HCT116 (cell line): ENCODE measurements at regions not wholly inside any gene's neighbourhood (a gene's known extent, or its start where the extent isn't known, plus 50 kb on each side); places are given as distances from the start of the nearest gene placed in this dataset.

Experiments used
- ATAC-seq: fragments of 200-7000 bp; cut with Tn5 transposase; 2 replicates; pipeline ENCODE4 v1.9.1; 2020; ENCODE audit warnings: mild to moderate bottlenecking, moderate library complexity
- BruUV-seq: library from RNA; stranded (reverse); fragments of 400-500 nt; replicated peaks from 2 replicates; lab custom pipeline; 2021; lab: Mats Ljungman, UMichigan
- CTCF ChIA-PET: fragments of 300-600 bp; sonication (Branson Sonifier 250); formaldehyde crosslinking; loops from one replicate; lab custom pipeline; 2021; ENCODE audit warnings: antibody characterized with exemption; lab: Charles Lee
- POLR2A ChIA-PET: fragments of 300-600, 350-600 bp; sonication (Branson Sonifier 250); formaldehyde crosslinking; loops from one replicate; lab custom pipeline; 2021; ENCODE audit warnings: antibody characterized with exemption; lab: Charles Lee
- RAD21 ChIA-PET, 2 experiments: fragments of 300-600 bp; sonication (Branson Sonifier 250); formaldehyde crosslinking; loops; one replicate each; lab custom pipeline; 2023; ENCODE audit warnings: low total read pairs in 2 of 2; ENCODE audit not compliant: uncharacterized antibody in 2 of 2, unreplicated experiment in 2 of 2, low non-redundant PET in 1 of 2; lab: Charles Lee
- DNase-seq: peaks from one replicate; pipeline ENCODE4 v3.0.0-alpha.2; 2010; ENCODE audit warnings: low read depth, low spot score
- H2AFZ ChIP-seq: fragments of 200-600 bp; shearing (Covaris generic), sonication (generic); 2 replicates; pipeline ENCODE4 v1.6.1; 2017; ENCODE audit warnings: low read depth, mixed run types, mixed read lengths, antibody characterized with exemption, low read length; ENCODE audit not compliant: poor library complexity, severe bottlenecking
- H3K27ac ChIP-seq: 2 replicates; pipeline ENCODE4 v1.5.1; 2012; ENCODE audit warnings: low read depth, low read length
- H3K27me3 ChIP-seq: fragments of 200-600 bp; sonication (generic); 2 replicates; pipeline ENCODE4 v1.6.1; 2016; ENCODE audit warnings: mixed run types, low read length, mixed read lengths; ENCODE audit not compliant: insufficient read depth
- H3K36me3 ChIP-seq, 2 experiments: fragments of 200-500 bp in 1 of 2; fragments of 200-600 bp in 1 of 2; sonication (Bioruptor generic) in 1 of 2; sonication (generic) in 1 of 2; 2 replicates each; pipeline versions ENCODE4 v1.5.1 to v1.6.1; 2014 to 2016; ENCODE audit warnings: low read length in 2 of 2, inconsistent platforms in 1 of 2, mixed read lengths in 1 of 2, mixed run types in 1 of 2; ENCODE audit not compliant: insufficient read depth in 2 of 2, control insufficient read depth in 1 of 2
- H3K4me1 ChIP-seq, 2 experiments: fragments of 200-600 bp in 1 of 2; sonication (generic) in 1 of 2; 2 replicates each; pipeline versions ENCODE4 v1.5.1 to v1.6.1; 2012 to 2017; ENCODE audit warnings: low read length in 2 of 2, inconsistent platforms in 1 of 2, mild to moderate bottlenecking in 1 of 2, mixed read lengths in 1 of 2, mixed run types in 1 of 2, moderate library complexity in 1 of 2; ENCODE audit not compliant: insufficient read depth in 2 of 2, control insufficient read depth in 1 of 2
- H3K4me2 ChIP-seq: fragments of 200-600 bp; sonication (generic); 2 replicates; pipeline ENCODE4 v1.6.1; 2017; ENCODE audit warnings: mixed run types, low read length, mixed read lengths
- H3K4me3 ChIP-seq, 2 experiments: fragments of 200-600 bp in 1 of 2; sonication (generic) in 1 of 2; replicated peaks in 1 of 2; 2 replicates each; pipeline ENCODE4 v1.5.1; 2011 to 2016; ENCODE audit warnings: low read length in 2 of 2, control low read depth in 1 of 2, low read depth in 1 of 2, mild to moderate bottlenecking in 1 of 2, mixed read lengths in 1 of 2, mixed run types in 1 of 2
- H3K79me2 ChIP-seq: fragments of 200-600 bp; sonication (generic); 2 replicates; pipeline ENCODE4 v1.6.1; 2017; ENCODE audit warnings: mild to moderate bottlenecking, mixed run types, low read length, moderate library complexity, mixed read lengths; ENCODE audit not compliant: insufficient read depth
- H3K9ac ChIP-seq: fragments of 200-600 bp; sonication (generic); 2 replicates; pipeline ENCODE4 v1.6.1; 2016; ENCODE audit warnings: low read length, mixed read lengths
- H3K9me2 ChIP-seq: fragments of 200-600 bp; sonication (generic), shearing (Covaris generic); 2 replicates; pipeline ENCODE4 v1.6.1; 2017; ENCODE audit warnings: mixed run types, mild to moderate bottlenecking, moderate library complexity; ENCODE audit not compliant: insufficient read depth
- H3K9me3 ChIP-seq, 2 experiments: fragments of 200-500 bp in 1 of 2; fragments of 200-600 bp in 1 of 2; sonication (Bioruptor generic) in 1 of 2; sonication (generic) in 1 of 2; 2 replicates each; pipeline ENCODE4 v1.6.1; 2014 to 2017; ENCODE audit warnings: low read length in 2 of 2, mixed read lengths in 2 of 2, inconsistent platforms in 1 of 2, low read depth in 1 of 2, mild to moderate bottlenecking in 1 of 2, mixed run types in 1 of 2, moderate library complexity in 1 of 2; ENCODE audit not compliant: control insufficient read depth in 1 of 2, insufficient read depth in 1 of 2
- H4K20me1 ChIP-seq: fragments of 200-600 bp; sonication (generic), shearing (Covaris generic); 2 replicates; pipeline ENCODE4 v1.6.1; 2017; ENCODE audit warnings: mixed run types, mild to moderate bottlenecking, moderate library complexity; ENCODE audit not compliant: insufficient read depth
- CBX3 ChIP-seq: IDR thresholded peaks from 2 replicates; pipeline ENCODE4 v1.6.1; 2012; ENCODE audit warnings: low read depth
- ELF1 ChIP-seq: IDR thresholded peaks from 2 replicates; pipeline ENCODE4 v1.6.1; 2012; ENCODE audit warnings: low read depth, borderline replicate concordance
- FOSL1 ChIP-seq: IDR thresholded peaks from 2 replicates; pipeline ENCODE4 v1.6.1; 2012; ENCODE audit warnings: low read depth
- JUND ChIP-seq: IDR thresholded peaks from 2 replicates; pipeline ENCODE4 v1.6.1; 2012
- SIN3A ChIP-seq: IDR thresholded peaks from 2 replicates; pipeline ENCODE4 v1.6.1; 2012; ENCODE audit warnings: low read depth
- SP1 ChIP-seq: IDR thresholded peaks from 2 replicates; pipeline ENCODE4 v1.6.1; 2012; ENCODE audit warnings: low read depth
- ZFX ChIP-seq: fragments of 450-650 bp; IDR thresholded peaks from 2 replicates; pipeline ENCODE4 v1.6.1; 2017
- intact Hi-C: fragments of 100-400 bp; cut with micrococcal nuclease; formaldehyde crosslinking; loops from 2 replicates; pipeline ENCODE4 v1.10.0; 2022
- TF ChIP-seq, protein P1 (sequence below): IDR thresholded peaks from 2 replicates; pipeline ENCODE4 v1.6.1; 2012; ENCODE audit warnings: low read depth
- TF ChIP-seq, protein P2 (sequence below): IDR thresholded peaks from 2 replicates; pipeline ENCODE4 v1.6.1; 2011; ENCODE audit warnings: mild to moderate bottlenecking, low read length, moderate library complexity; ENCODE audit not compliant: insufficient replicate concordance; ENCODE audit errors: extremely low read depth
- TF ChIP-seq, protein P3 (sequence below): IDR thresholded peaks from 2 replicates; pipeline ENCODE4 v1.6.1; 2012

- BruUV-seq, result no TSS peak
- TF ChIP-seq, protein P1, sequence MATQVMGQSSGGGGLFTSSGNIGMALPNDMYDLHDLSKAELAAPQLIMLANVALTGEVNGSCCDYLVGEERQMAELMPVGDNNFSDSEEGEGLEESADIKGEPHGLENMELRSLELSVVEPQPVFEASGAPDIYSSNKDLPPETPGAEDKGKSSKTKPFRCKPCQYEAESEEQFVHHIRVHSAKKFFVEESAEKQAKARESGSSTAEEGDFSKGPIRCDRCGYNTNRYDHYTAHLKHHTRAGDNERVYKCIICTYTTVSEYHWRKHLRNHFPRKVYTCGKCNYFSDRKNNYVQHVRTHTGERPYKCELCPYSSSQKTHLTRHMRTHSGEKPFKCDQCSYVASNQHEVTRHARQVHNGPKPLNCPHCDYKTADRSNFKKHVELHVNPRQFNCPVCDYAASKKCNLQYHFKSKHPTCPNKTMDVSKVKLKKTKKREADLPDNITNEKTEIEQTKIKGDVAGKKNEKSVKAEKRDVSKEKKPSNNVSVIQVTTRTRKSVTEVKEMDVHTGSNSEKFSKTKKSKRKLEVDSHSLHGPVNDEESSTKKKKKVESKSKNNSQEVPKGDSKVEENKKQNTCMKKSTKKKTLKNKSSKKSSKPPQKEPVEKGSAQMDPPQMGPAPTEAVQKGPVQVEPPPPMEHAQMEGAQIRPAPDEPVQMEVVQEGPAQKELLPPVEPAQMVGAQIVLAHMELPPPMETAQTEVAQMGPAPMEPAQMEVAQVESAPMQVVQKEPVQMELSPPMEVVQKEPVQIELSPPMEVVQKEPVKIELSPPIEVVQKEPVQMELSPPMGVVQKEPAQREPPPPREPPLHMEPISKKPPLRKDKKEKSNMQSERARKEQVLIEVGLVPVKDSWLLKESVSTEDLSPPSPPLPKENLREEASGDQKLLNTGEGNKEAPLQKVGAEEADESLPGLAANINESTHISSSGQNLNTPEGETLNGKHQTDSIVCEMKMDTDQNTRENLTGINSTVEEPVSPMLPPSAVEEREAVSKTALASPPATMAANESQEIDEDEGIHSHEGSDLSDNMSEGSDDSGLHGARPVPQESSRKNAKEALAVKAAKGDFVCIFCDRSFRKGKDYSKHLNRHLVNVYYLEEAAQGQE, result no peak
- TF ChIP-seq, protein P2, sequence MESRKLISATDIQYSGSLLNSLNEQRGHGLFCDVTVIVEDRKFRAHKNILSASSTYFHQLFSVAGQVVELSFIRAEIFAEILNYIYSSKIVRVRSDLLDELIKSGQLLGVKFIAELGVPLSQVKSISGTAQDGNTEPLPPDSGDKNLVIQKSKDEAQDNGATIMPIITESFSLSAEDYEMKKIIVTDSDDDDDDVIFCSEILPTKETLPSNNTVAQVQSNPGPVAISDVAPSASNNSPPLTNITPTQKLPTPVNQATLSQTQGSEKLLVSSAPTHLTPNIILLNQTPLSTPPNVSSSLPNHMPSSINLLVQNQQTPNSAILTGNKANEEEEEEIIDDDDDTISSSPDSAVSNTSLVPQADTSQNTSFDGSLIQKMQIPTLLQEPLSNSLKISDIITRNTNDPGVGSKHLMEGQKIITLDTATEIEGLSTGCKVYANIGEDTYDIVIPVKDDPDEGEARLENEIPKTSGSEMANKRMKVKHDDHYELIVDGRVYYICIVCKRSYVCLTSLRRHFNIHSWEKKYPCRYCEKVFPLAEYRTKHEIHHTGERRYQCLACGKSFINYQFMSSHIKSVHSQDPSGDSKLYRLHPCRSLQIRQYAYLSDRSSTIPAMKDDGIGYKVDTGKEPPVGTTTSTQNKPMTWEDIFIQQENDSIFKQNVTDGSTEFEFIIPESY, result no peak
- TF ChIP-seq SIN3A (no peak), SP1 (peak; percentile 35; the same call in 1 of the 2 replicates), CBX3 (no peak), JUND (peak; percentile 48; the same call in 1 of the 2 replicates), FOSL1 (peak; percentile 75), ELF1 (no peak), ZFX (no peak)
- TF ChIP-seq, protein P3, sequence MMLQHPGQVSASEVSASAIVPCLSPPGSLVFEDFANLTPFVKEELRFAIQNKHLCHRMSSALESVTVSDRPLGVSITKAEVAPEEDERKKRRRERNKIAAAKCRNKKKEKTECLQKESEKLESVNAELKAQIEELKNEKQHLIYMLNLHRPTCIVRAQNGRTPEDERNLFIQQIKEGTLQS, result no peak
- POLR2A ChIA-PET, result no interaction called here
- Histone ChIP-seq H3K79me2 (no peaks in the 10 kb centered on the region), H3K27me3 (no peaks in the 10 kb centered on the region), H3K4me3 (no peak overlapping the region), H3K27ac (no peak overlapping the region), H2AFZ (peak overlapping the region; percentile 39), H3K9me3 (no peaks in the 10 kb centered on the region), H3K36me3 (no peaks in the 10 kb centered on the region), H3K9ac (no peak overlapping the region), H3K4me2 (peak overlapping the region; percentile 61), H4K20me1 (no peaks in the 10 kb centered on the region), H3K9me2 (no peaks in the 10 kb centered on the region), H3K4me1 (peaks cover 4 to 45% of the 10 kb centered on the region in 2 experiments; a peak in 3 of 4 replicates)
- intact Hi-C loops, result no loop called here
- DNase-seq (peak; percentile 19), ATAC-seq (peak; percentile 30; the same call in 1 of the 2 replicates)
- CTCF ChIA-PET, result no interaction called here
- RAD21 ChIA-PET, result no interaction called here
Observed at GRCh38 chr3:14324224-14324944, 78.0 kb upstream of the SLC6A6 start.
